ENCODE measurements at regions not wholly inside any gene's neighbourhood (a gene's known extent, or its start where the extent isn't known, plus 50 kb on each side); places are given as distances from the start of the nearest gene placed in this dataset.
A peak's percentile ranks its signal among the peaks of the same experiment; 100 is the strongest.
"Not testable (repeated sequence)": the region's sequence is repeated elsewhere in the genome, so short reads cannot be mapped to it uniquely, and the experiment has no call there.

GRCh38 chr1:200317236-200317635 lies 92.6 kb downstream of the ZNF281 start:
- DNase-seq (ENCODE audit: low spot score): peak; percentile 75

GRCh38 chr1:200316148-200316803 lies 93.6 kb downstream of the ZNF281 start:
- no peak for DNase-seq (ENCODE audit: low spot score)

- no peak for DNase-seq (ENCODE audit: low spot score)
These were observed 95.6 kb downstream of the ZNF281 start for GRCh38 chr1:200314085-200314750.

- no peak for DNase-seq (ENCODE audit: low spot score)
These were observed 98.6 kb downstream of the ZNF281 start for GRCh38 chr1:200311256-200311655.

GRCh38 chr1:200310824-200311223 lies 99.0 kb downstream of the ZNF281 start:
- DNase-seq (ENCODE audit: low spot score): no peak

- DNase-seq (ENCODE audit: low spot score): no peak
These were observed 102.1 kb downstream of the ZNF281 start for GRCh38 chr1:200307755-200308066.

- DNase-seq (ENCODE audit: low spot score): no peak
These were observed 102.7 kb downstream of the ZNF281 start for GRCh38 chr1:200306944-200307754.

- DNase-seq (ENCODE audit: low spot score): no peak
These were observed 104.0 kb downstream of the ZNF281 start for GRCh38 chr1:200305806-200306205.

- no peak for DNase-seq (ENCODE audit: low spot score)
These were observed 105.7 kb downstream of the ZNF281 start for GRCh38 chr1:200304171-200304570.

GRCh38 chr1:200302921-200303290 lies 106.9 kb downstream of the ZNF281 start:
- DNase-seq (ENCODE audit: low spot score): peak; percentile 72

- DNase-seq (ENCODE audit: low spot score): peak; percentile 68
These were observed 107.5 kb downstream of the ZNF281 start for GRCh38 chr1:200302192-200302920.

- DNase-seq (ENCODE audit: low spot score): no peak
These were observed 108.7 kb downstream of the ZNF281 start for GRCh38 chr1:200301152-200301551.

GRCh38 chr1:200299571-200299970 lies 110.3 kb downstream of the ZNF281 start:
- DNase-seq (ENCODE audit: low spot score): no peak

GRCh38 chr1:200298242-200298641 lies 111.6 kb downstream of the ZNF281 start:
- DNase-seq (ENCODE audit: low spot score): no peak

- no peak for DNase-seq (ENCODE audit: low spot score)
These were observed 113.7 kb downstream of the ZNF281 start for GRCh38 chr1:200296091-200296661.

GRCh38 chr1:200294241-200294640 lies 115.6 kb downstream of the ZNF281 start:
- DNase-seq (ENCODE audit: low spot score): no peak

GRCh38 chr1:200292699-200293098 lies 117.1 kb downstream of the ZNF281 start:
- DNase-seq (ENCODE audit: low spot score): no peak

- DNase-seq (ENCODE audit: low spot score): no peak
These were observed 118.7 kb downstream of the ZNF281 start for GRCh38 chr1:200291106-200291505.

GRCh38 chr1:200290010-200290685 lies 119.7 kb downstream of the ZNF281 start:
- DNase-seq (ENCODE audit: low spot score): no peak

GRCh38 chr1:200288226-200288625 lies 121.6 kb downstream of the ZNF281 start:
- DNase-seq (ENCODE audit: low spot score): no peak

- DNase-seq (ENCODE audit: low spot score): not testable (repeated sequence)
These were observed 125.6 kb downstream of the ZNF281 start for GRCh38 chr1:200284236-200284635.

All from putamen (tissue), 1 donor.